HG03196 (cell line): ENCODE measurements at regions not wholly inside any gene's neighbourhood (a gene's known extent, or its start where the extent isn't known, plus 50 kb on each side); places are given as distances from the start of the nearest gene placed in this dataset.
A peak's percentile ranks its signal among the peaks of the same experiment; 100 is the strongest.
"Not testable (repeated sequence)": the region's sequence is repeated elsewhere in the genome, so short reads cannot be mapped to it uniquely, and the experiment has no call there.

Experiments used
- ATAC-seq: cut with Tn5 transposase; IDR thresholded peaks from one replicate; pipeline ENCODE4 v1.9.1; 2021; ENCODE audit not compliant: unreplicated experiment

DNA sequence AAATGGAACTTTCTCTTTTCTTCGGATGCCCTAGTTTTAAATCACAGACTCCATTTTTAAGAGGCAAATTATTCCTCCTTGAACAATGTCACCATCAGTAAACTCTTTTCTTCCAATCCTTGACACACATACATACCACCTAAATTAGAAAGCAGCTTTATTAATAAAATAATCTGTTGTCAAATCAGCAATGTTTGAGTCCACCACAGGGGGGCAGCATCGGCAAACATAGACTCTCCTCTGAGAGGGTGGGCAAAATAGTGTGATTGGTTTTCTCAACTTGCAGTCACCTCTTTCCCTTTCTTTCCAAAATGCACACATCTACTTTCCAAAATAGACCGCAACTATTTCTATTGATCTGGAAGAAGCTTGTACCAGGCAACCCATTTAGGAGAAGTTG, 438.4 kb upstream of the OR4E1 start:
- no peak for ATAC-seq

DNA sequence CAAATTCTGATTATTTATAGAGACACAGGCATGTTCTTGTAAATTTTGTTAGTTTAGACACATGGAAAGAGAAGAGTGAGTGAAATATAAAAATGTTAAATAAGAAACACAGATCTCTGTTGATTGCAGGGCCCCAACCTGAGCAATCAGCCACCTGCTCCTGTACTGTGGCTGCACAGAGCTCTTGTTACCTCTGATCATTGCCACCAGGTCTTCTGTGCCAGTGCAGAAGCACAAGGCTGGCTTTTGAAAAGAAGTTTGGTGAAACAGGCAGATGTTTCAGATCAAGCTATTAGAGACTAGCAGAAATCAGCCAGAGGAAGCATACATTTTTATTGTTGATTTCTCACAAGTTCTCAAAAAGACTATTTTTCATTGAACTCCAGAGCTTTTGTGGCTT, 434.1 kb upstream of the OR4E1 start:
- ATAC-seq, result no peak

GRCh38 chr14:22106700-22107697, 433.4 kb upstream of the OR4E1 start:
- no peak for ATAC-seq

DNA sequence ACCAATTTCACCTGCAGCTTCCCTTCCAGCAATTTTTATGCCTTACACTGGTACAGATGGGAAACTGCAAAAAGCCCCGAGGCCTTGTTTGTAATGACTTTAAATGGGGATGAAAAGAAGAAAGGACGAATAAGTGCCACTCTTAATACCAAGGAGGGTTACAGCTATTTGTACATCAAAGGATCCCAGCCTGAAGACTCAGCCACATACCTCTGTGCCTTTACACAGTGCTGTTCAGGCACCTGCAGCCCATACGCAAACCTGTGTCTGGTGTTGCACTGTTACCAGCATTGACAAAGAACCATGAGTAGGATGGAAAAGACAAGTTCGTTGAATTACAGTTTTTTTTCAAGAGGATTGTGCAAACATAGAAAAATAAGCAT, 432.0 kb upstream of the OR4E1 start:
- no peak for ATAC-seq

- no peak for ATAC-seq
Measured at GRCh38 chr14:22105006-22105623, 431.5 kb upstream of the OR4E1 start.

- ATAC-seq, result not testable (repeated sequence)
Measured at GRCh38 chr14:22100764-22101120, 427.1 kb upstream of the OR4E1 start.

- ATAC-seq, result no peak
Measured at GRCh38 chr14:22099942-22100763, 426.5 kb upstream of the OR4E1 start.

DNA sequence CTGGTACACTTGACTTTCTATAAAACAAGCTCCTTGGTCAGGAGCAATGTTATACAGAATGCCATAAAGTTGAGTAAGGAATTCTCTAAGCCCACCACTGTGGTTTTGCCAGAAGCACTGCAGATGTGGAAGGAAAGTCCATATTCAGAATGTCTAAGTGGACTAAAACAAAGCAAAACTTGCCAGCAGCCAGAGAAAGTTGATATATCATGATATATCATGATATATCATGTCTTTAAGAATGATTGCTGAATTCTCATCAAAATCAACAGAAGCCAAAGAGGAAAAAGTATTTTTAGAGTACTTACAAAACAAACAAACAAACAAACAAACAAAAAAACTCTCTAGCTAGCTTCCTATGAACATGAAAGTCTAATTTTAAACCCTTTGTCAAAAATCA, 424.8 kb upstream of the OR4E1 start:
- no peak for ATAC-seq

GRCh38 chr14:22097586-22098292, 424.1 kb upstream of the OR4E1 start:
- ATAC-seq, result no peak

DNA sequence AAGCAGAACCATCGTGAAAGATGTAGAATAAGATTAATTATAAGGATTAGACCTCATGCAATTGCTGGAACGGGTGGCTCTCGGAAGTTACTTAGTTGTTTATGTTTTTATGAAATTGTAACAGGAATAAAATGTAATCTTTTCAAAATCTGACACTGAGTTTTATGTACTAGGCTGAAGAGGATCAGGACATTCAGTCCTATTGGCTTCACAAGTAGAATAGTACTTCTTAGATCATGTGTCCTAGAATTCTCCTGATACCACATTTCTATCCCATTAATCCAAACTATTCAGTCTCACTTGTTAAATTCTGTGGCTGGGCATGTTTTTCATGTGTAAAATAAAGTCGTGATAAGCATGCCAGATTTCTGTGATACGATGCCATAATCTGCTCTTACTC, 423.5 kb upstream of the OR4E1 start:
- no peak for ATAC-seq

- ATAC-seq, result peak; percentile 41
Measured at GRCh38 chr14:22096514-22096895, 422.9 kb upstream of the OR4E1 start.

- no peak for ATAC-seq
Measured at GRCh38 chr14:22095860-22096513, 422.4 kb upstream of the OR4E1 start.

- no peak for ATAC-seq
Measured at GRCh38 chr14:22089940-22090339, 416.3 kb upstream of the OR4E1 start.

GRCh38 chr14:22088614-22089342, 415.2 kb upstream of the OR4E1 start:
- ATAC-seq, result no peak

DNA sequence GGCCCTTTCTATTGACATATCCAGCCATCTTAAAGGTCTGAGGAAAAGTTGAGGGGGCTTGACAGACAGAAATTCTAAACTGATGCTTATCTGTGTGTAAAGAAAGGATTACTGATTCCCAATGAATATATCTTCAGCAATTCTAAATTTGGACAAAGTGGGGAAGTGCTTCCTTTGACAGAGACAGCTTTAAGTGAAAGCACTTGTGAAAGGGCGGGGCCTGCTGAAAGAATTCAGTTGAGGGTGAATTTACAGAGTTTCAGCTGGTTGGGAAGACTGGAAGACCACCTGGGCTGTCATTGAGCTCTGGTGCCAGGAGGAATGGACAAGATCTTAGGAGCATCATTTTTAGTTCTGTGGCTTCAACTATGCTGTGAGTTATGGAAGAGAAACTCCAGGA, 412.5 kb upstream of the OR4E1 start:
- ATAC-seq, result no peak

GRCh38 chr14:22084393-22085281, 411.0 kb upstream of the OR4E1 start:
- no peak for ATAC-seq

GRCh38 chr14:22081337-22081736, 407.7 kb upstream of the OR4E1 start:
- ATAC-seq, result no peak

DNA sequence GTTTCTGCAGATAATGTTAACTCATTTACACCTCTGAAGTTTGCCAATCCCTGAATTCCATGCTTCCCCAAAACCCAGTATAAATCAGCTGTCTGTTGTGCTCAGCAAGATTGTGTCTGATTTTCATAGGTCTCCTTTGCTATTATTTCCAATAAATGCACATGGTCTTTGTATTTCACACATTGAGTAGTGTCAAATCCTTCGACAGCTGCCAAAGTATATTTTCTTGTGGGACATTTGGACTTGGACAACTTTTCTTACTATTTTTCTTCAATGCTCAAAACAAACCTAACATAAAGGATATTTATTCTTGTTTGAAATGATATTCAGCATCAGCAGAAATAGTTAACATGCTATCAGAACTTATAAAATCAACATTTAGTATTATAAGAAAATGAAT, 406.1 kb upstream of the OR4E1 start:
- no peak for ATAC-seq

DNA sequence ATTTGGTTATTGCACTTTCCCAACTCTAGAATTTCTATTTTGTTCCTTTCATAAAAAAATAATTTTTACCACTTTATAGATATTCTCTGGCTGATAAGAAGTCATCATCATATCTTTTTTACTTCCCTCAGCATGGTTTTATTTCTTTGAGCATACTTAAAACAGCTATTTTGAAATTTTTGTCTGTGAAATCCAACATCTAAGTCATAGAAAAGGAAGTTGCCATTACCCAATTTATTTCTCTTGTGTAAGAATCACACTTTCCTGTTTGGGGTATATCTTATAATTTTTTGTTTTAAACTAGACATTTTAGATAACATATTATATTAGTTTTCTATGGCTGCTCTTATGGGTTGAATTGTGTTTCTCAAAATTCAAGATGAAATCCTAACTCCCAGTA, 400.2 kb upstream of the OR4E1 start:
- no peak for ATAC-seq
